K562 (cell line): ENCODE measurements at regions not wholly inside any gene's neighbourhood (a gene's known extent, or its start where the extent isn't known, plus 50 kb on each side); places are given as distances from the start of the nearest gene placed in this dataset.

Experiments
- MAFK ChIP-seq: IDR thresholded peaks from 2 replicates; pipeline ENCODE4 v1.6.1; 2011; ENCODE audit warnings: low read length, improper control_type of control experiment
- MXI1 ChIP-seq: IDR thresholded peaks from 2 replicates; pipeline ENCODE4 v1.6.1; 2011; ENCODE audit warnings: low read depth, mild to moderate bottlenecking, improper control_type of control experiment, low read length
- POLR2A ChIP-seq: fragments of 450-650 bp; conservative IDR thresholded peaks from 2 replicates; pipeline ENCODE4 v1.6.1; 2016
- ZNF699 ChIP-seq: fragments of 250-450 bp; sonication (Bioruptor Pico); IDR thresholded peaks from 2 replicates; pipeline ENCODE4 v1.8.0; 2021; ENCODE audit warnings: mild to moderate bottlenecking, moderate library complexity; ENCODE audit not compliant: insufficient replicate concordance
- ZSCAN32 ChIP-seq: fragments of 450-650 bp; formaldehyde crosslinking; IDR thresholded peaks from 2 replicates; pipeline ENCODE4 v1.4.0; 2020; ENCODE audit warnings: mild to moderate bottlenecking, moderate library complexity
- TF ChIP-seq, protein P1 (sequence below): fragments of 250-450 bp; sonication (Bioruptor Pico); IDR thresholded peaks from 2 replicates; pipeline ENCODE4 v1.9.0; 2021; ENCODE audit warnings: mild to moderate bottlenecking
- TF ChIP-seq, protein P2 (sequence below): sonication (generic); formaldehyde crosslinking; IDR thresholded peaks from 2 replicates; pipeline ENCODE4 v1.8.0; 2022; ENCODE audit warnings: mild to moderate bottlenecking, low read depth, missing genetic modification reagents

DNA sequence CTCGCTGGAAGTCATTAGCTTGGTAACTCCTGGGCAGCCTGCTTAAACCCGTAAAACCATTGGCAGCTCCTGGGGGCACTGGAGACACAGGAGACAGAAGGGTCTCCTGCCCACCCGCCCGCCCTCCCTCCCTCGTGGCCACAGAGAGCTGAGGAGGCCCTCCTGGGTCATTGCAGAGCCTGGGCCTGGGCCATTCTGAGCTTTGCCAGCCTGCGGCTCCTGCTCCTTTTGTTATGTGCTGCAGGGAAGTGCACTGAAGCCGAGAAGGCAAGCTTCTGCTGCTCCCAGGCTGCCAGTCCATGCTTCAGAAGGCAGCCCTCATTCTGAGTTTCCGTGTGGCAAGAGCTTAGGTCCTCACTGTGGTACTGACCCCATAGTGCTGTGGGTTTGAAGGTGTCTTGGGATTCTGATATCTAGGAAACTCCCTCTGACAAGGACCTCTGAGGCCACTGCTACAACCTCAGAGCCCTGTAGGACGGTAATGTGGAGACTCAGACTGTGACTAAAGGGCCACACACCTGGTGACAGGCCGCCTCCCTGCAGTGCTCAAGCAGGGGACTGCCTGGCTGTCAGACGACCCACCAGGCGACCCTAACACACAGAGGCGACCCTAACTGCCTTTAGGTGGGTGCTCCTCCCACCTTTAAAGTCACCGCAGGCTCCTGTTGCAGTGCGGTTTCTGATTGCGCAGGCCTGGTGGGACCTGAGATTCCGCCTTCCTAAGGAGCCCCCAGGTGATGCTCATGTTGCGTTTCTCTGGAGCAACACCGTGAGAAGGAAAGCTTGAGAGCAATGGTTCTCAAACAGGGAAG, 118.7 kb downstream of the IER5 start:
- TF ChIP-seq ZSCAN32 (CRISPR knock-in tag) (no peak), ZNF699 (CRISPR knock-in tag) (no peak), MXI1 (no peak), POLR2A (no peak), MAFK (no peak)
- TF ChIP-seq, protein P1, sequence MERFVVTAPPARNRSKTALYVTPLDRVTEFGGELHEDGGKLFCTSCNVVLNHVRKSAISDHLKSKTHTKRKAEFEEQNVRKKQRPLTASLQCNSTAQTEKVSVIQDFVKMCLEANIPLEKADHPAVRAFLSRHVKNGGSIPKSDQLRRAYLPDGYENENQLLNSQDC = no peak
- TF ChIP-seq, protein P2, sequence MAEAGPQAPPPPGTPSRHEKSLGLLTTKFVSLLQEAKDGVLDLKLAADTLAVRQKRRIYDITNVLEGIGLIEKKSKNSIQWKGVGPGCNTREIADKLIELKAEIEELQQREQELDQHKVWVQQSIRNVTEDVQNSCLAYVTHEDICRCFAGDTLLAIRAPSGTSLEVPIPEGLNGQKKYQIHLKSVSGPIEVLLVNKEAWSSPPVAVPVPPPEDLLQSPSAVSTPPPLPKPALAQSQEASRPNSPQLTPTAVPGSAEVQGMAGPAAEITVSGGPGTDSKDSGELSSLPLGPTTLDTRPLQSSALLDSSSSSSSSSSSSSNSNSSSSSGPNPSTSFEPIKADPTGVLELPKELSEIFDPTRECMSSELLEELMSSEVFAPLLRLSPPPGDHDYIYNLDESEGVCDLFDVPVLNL (CRISPR knock-in tag) = no peak
